IMR-90 (cell line): ENCODE measurements at regions not wholly inside any gene's neighbourhood (a gene's known extent, or its start where the extent isn't known, plus 50 kb on each side); places are given as distances from the start of the nearest gene placed in this dataset.

Source experiments
- BHLHE40 ChIP-seq: fragments of 150-350 bp; IDR thresholded peaks from 2 replicates; pipeline ENCODE4 v1.6.1; 2016; ENCODE audit warnings: mild to moderate bottlenecking, low read depth, low read length
- CEBPB ChIP-seq: IDR thresholded peaks from 2 replicates; pipeline ENCODE4 v1.6.1; 2012; ENCODE audit warnings: low read depth, low read length, improper control_type of control experiment
- FOS ChIP-seq: fragments of 150-350 bp; IDR thresholded peaks from 2 replicates; pipeline ENCODE4 v1.6.1; 2016; ENCODE audit warnings: low read depth, low read length
- MAFK ChIP-seq: IDR thresholded peaks from 2 replicates; pipeline ENCODE4 v1.6.1; 2012; ENCODE audit warnings: low read depth, low read length, improper control_type of control experiment
- MAZ ChIP-seq: IDR thresholded peaks from 2 replicates; pipeline ENCODE4 v1.6.1; 2012; ENCODE audit warnings: low read depth, mild to moderate bottlenecking, low read length, improper control_type of control experiment, moderate library complexity, borderline replicate concordance
- NFE2L2 ChIP-seq: fragments of 150-350 bp; IDR thresholded peaks from 2 replicates; pipeline ENCODE4 v1.6.1; 2016; ENCODE audit warnings: low read depth, mild to moderate bottlenecking, low read length
- POLR2A ChIP-seq: IDR thresholded peaks from 2 replicates; pipeline ENCODE4 v1.6.1; 2012; ENCODE audit warnings: mild to moderate bottlenecking, low read depth, low read length
- RAD21 ChIP-seq: IDR thresholded peaks from 2 replicates; pipeline ENCODE4 v1.6.1; 2012; ENCODE audit warnings: low read length, improper control_type of control experiment
- RFX5 ChIP-seq: IDR thresholded peaks from 2 replicates; pipeline ENCODE4 v1.8.0; 2012; ENCODE audit warnings: low read depth, mild to moderate bottlenecking, low read length, moderate library complexity
- SMC3 ChIP-seq: fragments of 150-350 bp; IDR thresholded peaks from 2 replicates; pipeline ENCODE4 v1.6.1; 2016; ENCODE audit warnings: low read depth, mild to moderate bottlenecking, antibody characterized with exemption, low read length, moderate library complexity
- USF2 ChIP-seq: fragments of 150-350 bp; IDR thresholded peaks from 2 replicates; pipeline ENCODE4 v1.6.1; 2017; ENCODE audit warnings: mild to moderate bottlenecking, antibody characterized with exemption, low read length, low read depth
- TF ChIP-seq, protein P1 (sequence below): conservative IDR thresholded peaks from 2 replicates; pipeline ENCODE4 v1.5.1; 2012; ENCODE audit warnings: mild to moderate bottlenecking, low read depth, low read length, improper control_type of control experiment

- TF ChIP-seq POLR2A (no peak), SMC3 (no peak), RAD21 (no peak), RFX5 (no peak), BHLHE40 (no peak), MAZ (no peak), MAFK (no peak), NFE2L2 (no peak), USF2 (no peak), FOS (no peak), CEBPB (no peak)
- TF ChIP-seq, protein P1, sequence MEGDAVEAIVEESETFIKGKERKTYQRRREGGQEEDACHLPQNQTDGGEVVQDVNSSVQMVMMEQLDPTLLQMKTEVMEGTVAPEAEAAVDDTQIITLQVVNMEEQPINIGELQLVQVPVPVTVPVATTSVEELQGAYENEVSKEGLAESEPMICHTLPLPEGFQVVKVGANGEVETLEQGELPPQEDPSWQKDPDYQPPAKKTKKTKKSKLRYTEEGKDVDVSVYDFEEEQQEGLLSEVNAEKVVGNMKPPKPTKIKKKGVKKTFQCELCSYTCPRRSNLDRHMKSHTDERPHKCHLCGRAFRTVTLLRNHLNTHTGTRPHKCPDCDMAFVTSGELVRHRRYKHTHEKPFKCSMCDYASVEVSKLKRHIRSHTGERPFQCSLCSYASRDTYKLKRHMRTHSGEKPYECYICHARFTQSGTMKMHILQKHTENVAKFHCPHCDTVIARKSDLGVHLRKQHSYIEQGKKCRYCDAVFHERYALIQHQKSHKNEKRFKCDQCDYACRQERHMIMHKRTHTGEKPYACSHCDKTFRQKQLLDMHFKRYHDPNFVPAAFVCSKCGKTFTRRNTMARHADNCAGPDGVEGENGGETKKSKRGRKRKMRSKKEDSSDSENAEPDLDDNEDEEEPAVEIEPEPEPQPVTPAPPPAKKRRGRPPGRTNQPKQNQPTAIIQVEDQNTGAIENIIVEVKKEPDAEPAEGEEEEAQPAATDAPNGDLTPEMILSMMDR: no peak
These were observed 54.1 kb upstream of the STK32A start for GRCh38 chr5:147180751-147181150.
